GM23338 (cell line): ENCODE measurements at regions not wholly inside any gene's neighbourhood (a gene's known extent, or its start where the extent isn't known, plus 50 kb on each side); places are given as distances from the start of the nearest gene placed in this dataset.

Source experiments
- ATAC-seq: fragments of 200-7000 bp; cut with Tn5 transposase; 3 replicates; pipeline ENCODE4 v1.9.1; 2020
- DNase-seq: peaks from one replicate; pipeline ENCODE4 v3.0.0-alpha.2; 2015; ENCODE audit warnings: low spot score
- H2AFZ ChIP-seq: fragments of 200-600 bp; sonication (generic); 2 replicates; pipeline ENCODE4 v1.8.0; 2016; ENCODE audit warnings: antibody characterized with exemption, mild to moderate bottlenecking, moderate library complexity
- H3F3A ChIP-seq: fragments of 200-600 bp; sonication (generic); replicated peaks from 2 replicates; pipeline ENCODE4 v1.8.0; 2017; ENCODE audit warnings: antibody characterized with exemption, mixed run types, low read depth
- H3K27ac ChIP-seq: fragments of 200-600 bp; sonication (generic); 2 replicates; pipeline ENCODE4 v1.6.1; 2016; ENCODE audit warnings: low read depth
- H3K27me3 ChIP-seq: fragments of 200-600 bp; sonication (generic); 2 replicates; pipeline ENCODE4 v1.8.0; 2016; ENCODE audit warnings: mild to moderate bottlenecking, mixed run types, moderate library complexity; ENCODE audit not compliant: insufficient read depth
- H3K36me3 ChIP-seq: fragments of 200-600 bp; sonication (generic); 2 replicates; pipeline ENCODE4 v1.8.0; 2016; ENCODE audit warnings: mild to moderate bottlenecking; ENCODE audit not compliant: insufficient read depth
- H3K4me1 ChIP-seq: fragments of 200-600 bp; sonication (generic); 2 replicates; pipeline ENCODE4 v1.8.0; 2016; ENCODE audit warnings: mild to moderate bottlenecking, moderate library complexity; ENCODE audit not compliant: insufficient read depth
- H3K4me2 ChIP-seq: fragments of 200-600 bp; sonication (generic); 2 replicates; pipeline ENCODE4 v1.7.1; 2017; ENCODE audit warnings: mixed run types
- H3K4me3 ChIP-seq: fragments of 200-600 bp; sonication (generic); 2 replicates; pipeline ENCODE4 v1.6.1; 2016; ENCODE audit warnings: mixed run types
- H3K79me2 ChIP-seq: fragments of 200-600 bp; sonication (generic); replicated peaks from 2 replicates; pipeline ENCODE4 v1.8.0; 2017; ENCODE audit warnings: mild to moderate bottlenecking; ENCODE audit not compliant: insufficient read depth
- H3K9me2 ChIP-seq: fragments of 200-600 bp; sonication (generic); 2 replicates; pipeline ENCODE4 v1.8.0; 2017; ENCODE audit not compliant: insufficient read depth
- H4K20me1 ChIP-seq: fragments of 200-600 bp; sonication (generic); replicated peaks from 2 replicates; pipeline ENCODE4 v1.8.0; 2017; ENCODE audit warnings: mild to moderate bottlenecking; ENCODE audit not compliant: insufficient read depth
- H3K27ac Mint-ChIP-seq: 2 replicates; pipeline ENCODE4 v1.8.0; 2020; ENCODE audit warnings: inconsistent platforms, mild to moderate bottlenecking, moderate library complexity, mixed read lengths
- H3K27me3 Mint-ChIP-seq: 3 replicates; pipeline ENCODE4 v1.8.0; 2022; ENCODE audit warnings: low read depth, mild to moderate bottlenecking, moderate library complexity, mixed read lengths, inconsistent platforms; ENCODE audit not compliant: insufficient read depth, poor library complexity
- H3K36me3 Mint-ChIP-seq: 3 replicates; pipeline ENCODE4 v1.8.0; 2021; ENCODE audit warnings: low read depth, mild to moderate bottlenecking, inconsistent platforms, moderate library complexity, mixed read lengths
- H3K4me1 Mint-ChIP-seq: 3 replicates; pipeline ENCODE4 v1.8.0; 2020; ENCODE audit warnings: mild to moderate bottlenecking, inconsistent platforms, mixed read lengths
- H3K4me3 Mint-ChIP-seq: 3 replicates; pipeline ENCODE4 v1.8.0; 2021; ENCODE audit warnings: moderate library complexity, mild to moderate bottlenecking, inconsistent platforms, mixed read lengths
- H3K9me3 Mint-ChIP-seq: 3 replicates; pipeline ENCODE4 v1.8.0; 2020; ENCODE audit warnings: moderate library complexity, mild to moderate bottlenecking, inconsistent platforms, mixed read lengths
- CREB1 ChIP-seq: fragments of 250-450 bp; sonication (Bioruptor Pico); IDR thresholded peaks from 2 replicates; pipeline ENCODE4 v1.5.0; 2020; ENCODE audit warnings: low read depth, mild to moderate bottlenecking, moderate library complexity
- EZH2 ChIP-seq: fragments of 200-600 bp; sonication (generic); IDR thresholded peaks from one replicate; pipeline ENCODE4 v1.8.0; 2017; ENCODE audit warnings: antibody characterized with exemption, mild to moderate bottlenecking, low read depth; ENCODE audit not compliant: unreplicated experiment
- EZH2phosphoT487 ChIP-seq: fragments of 200-600 bp; sonication (generic); IDR thresholded peaks from one replicate; pipeline ENCODE4 v1.8.1; 2018; ENCODE audit warnings: antibody characterized with exemption; ENCODE audit not compliant: unreplicated experiment
- JUNB ChIP-seq: IDR thresholded peaks from one replicate; pipeline ENCODE4 v1.6.1; 2016; ENCODE audit warnings: antibody characterized with exemption; ENCODE audit not compliant: unreplicated experiment
- NANOG ChIP-seq: IDR thresholded peaks from 2 replicates; pipeline ENCODE4 v1.6.1; 2016; ENCODE audit warnings: antibody characterized with exemption, borderline replicate concordance
- STAT1 ChIP-seq: IDR thresholded peaks from one replicate; pipeline ENCODE4 v1.6.1; 2016; ENCODE audit warnings: antibody characterized with exemption; ENCODE audit not compliant: unreplicated experiment
- ZNF114 ChIP-seq: fragments of 250-450 bp; sonication (Bioruptor Pico); IDR thresholded peaks from 2 replicates; pipeline ENCODE4 v1.5.0; 2020; ENCODE audit warnings: mild to moderate bottlenecking, moderate library complexity
- ZNF331 ChIP-seq: fragments of 250-450 bp; sonication (Bioruptor Pico); IDR thresholded peaks from 2 replicates; pipeline ENCODE4 v1.5.0; 2020; ENCODE audit warnings: low read depth, mild to moderate bottlenecking, moderate library complexity
- TF ChIP-seq, protein P1 (sequence below): IDR thresholded peaks from one replicate; pipeline ENCODE4 v1.6.1; 2018; ENCODE audit warnings: antibody characterized with exemption; ENCODE audit not compliant: unreplicated experiment
- TF ChIP-seq, protein P2 (sequence below), 2 experiments: fragments of 200-600 bp in 1 of 2; sonication (generic) in 1 of 2; conservative IDR thresholded peaks; 2 replicates each; pipeline versions ENCODE4 v1.5.1 to v1.6.1; 2016 to 2017; ENCODE audit warnings: antibody characterized with exemption in 2 of 2, low read depth in 2 of 2, mild to moderate bottlenecking in 2 of 2, moderate library complexity in 1 of 2

DNA sequence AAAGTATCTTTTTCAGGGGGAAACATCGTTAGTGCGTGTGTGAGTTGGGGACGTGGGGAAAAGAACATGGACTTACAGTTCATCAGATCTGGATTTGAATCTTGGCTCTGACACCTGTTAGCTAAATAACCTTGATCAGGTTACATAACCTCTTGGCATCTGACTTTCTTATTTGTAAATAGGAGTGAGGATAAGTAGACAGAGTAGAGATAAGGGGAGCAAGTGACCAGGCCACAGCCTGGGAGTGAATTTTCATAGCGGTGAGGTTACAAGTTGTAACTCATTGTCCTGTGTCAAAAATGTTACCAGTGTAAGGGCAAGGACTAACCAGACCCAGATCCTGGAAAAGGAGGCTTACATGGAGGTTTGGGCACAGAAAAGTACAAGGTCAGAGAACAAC, 733.5 kb upstream of the MMS22L start (continued):
- TF ChIP-seq, protein P1, sequence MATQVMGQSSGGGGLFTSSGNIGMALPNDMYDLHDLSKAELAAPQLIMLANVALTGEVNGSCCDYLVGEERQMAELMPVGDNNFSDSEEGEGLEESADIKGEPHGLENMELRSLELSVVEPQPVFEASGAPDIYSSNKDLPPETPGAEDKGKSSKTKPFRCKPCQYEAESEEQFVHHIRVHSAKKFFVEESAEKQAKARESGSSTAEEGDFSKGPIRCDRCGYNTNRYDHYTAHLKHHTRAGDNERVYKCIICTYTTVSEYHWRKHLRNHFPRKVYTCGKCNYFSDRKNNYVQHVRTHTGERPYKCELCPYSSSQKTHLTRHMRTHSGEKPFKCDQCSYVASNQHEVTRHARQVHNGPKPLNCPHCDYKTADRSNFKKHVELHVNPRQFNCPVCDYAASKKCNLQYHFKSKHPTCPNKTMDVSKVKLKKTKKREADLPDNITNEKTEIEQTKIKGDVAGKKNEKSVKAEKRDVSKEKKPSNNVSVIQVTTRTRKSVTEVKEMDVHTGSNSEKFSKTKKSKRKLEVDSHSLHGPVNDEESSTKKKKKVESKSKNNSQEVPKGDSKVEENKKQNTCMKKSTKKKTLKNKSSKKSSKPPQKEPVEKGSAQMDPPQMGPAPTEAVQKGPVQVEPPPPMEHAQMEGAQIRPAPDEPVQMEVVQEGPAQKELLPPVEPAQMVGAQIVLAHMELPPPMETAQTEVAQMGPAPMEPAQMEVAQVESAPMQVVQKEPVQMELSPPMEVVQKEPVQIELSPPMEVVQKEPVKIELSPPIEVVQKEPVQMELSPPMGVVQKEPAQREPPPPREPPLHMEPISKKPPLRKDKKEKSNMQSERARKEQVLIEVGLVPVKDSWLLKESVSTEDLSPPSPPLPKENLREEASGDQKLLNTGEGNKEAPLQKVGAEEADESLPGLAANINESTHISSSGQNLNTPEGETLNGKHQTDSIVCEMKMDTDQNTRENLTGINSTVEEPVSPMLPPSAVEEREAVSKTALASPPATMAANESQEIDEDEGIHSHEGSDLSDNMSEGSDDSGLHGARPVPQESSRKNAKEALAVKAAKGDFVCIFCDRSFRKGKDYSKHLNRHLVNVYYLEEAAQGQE: no peak
- TF ChIP-seq ZNF114 (CRISPR knock-in tag): no peak

DNA sequence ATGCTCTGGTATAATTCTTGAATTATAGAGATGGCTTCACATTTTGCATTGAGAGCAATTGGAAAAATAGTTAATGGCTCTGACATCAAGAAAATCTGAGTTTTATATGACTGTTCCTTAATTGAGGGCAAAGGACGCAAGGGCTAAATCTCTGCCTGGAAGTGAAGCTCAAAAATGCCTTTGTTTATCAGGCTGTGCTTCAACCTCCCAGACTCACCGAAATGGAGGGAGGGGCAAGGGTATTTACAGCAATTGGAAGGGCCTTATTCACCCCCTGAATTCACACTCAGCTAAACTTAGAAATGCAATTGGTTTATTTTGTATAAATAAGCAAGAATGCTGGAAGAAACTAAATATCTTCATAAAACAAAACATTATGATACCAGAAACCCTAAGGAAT, 737.2 kb upstream of the MMS22L start:
- H3K27ac ChIP-seq: no peak overlapping the region
- DNase-seq (peak; percentile 44), ATAC-seq (peak; percentile 62; the same call in 2 of the 3 replicates)
- Mint-ChIP-seq H3K36me3 (no peaks in the 10 kb centered on the region), H3K27ac (no peak overlapping the region), H3K9me3 (no peaks in the 10 kb centered on the region), H3K27me3 (peaks cover 2% of the 10 kb centered on the region), H3K4me1 (peaks cover 14% of the 10 kb centered on the region), H3K4me3 (no peak overlapping the region)
- H3K9me2 ChIP-seq: no peaks in the 10 kb centered on the region
- no peaks in the 10 kb centered on the region for H4K20me1 ChIP-seq
- no peak overlapping the region for H3K4me3 ChIP-seq
- no peak overlapping the region for H2AFZ ChIP-seq
- H3K36me3 ChIP-seq: no peaks in the 10 kb centered on the region
- H3K79me2 ChIP-seq: no peaks in the 10 kb centered on the region
- no peaks in the 10 kb centered on the region for H3K27me3 ChIP-seq
- no peak overlapping the region for H3K4me2 ChIP-seq
- H3K4me1 ChIP-seq: peaks cover 19% of the 10 kb centered on the region
- no peaks in the 10 kb centered on the region for H3F3A ChIP-seq
- TF ChIP-seq EZH2phosphoT487 (no peak), ZNF331 (CRISPR knock-in tag) (no peak), NANOG (no peak), JUNB (no peak), EZH2 (no peak), STAT1 (no peak), CREB1 (CRISPR knock-in tag) (no peak), ZNF114 (CRISPR knock-in tag) (no peak)
- TF ChIP-seq, protein P2, sequence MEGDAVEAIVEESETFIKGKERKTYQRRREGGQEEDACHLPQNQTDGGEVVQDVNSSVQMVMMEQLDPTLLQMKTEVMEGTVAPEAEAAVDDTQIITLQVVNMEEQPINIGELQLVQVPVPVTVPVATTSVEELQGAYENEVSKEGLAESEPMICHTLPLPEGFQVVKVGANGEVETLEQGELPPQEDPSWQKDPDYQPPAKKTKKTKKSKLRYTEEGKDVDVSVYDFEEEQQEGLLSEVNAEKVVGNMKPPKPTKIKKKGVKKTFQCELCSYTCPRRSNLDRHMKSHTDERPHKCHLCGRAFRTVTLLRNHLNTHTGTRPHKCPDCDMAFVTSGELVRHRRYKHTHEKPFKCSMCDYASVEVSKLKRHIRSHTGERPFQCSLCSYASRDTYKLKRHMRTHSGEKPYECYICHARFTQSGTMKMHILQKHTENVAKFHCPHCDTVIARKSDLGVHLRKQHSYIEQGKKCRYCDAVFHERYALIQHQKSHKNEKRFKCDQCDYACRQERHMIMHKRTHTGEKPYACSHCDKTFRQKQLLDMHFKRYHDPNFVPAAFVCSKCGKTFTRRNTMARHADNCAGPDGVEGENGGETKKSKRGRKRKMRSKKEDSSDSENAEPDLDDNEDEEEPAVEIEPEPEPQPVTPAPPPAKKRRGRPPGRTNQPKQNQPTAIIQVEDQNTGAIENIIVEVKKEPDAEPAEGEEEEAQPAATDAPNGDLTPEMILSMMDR (conservative IDR thresholded peaks at IDR 0.05; ENCODE audit: low read depth in 2 of 2): no peak
- TF ChIP-seq, protein P1: no peak
